ENCODE measurements at regions not wholly inside any gene's neighbourhood (a gene's known extent, or its start where the extent isn't known, plus 50 kb on each side); places are given as distances from the start of the nearest gene placed in this dataset.

DNA sequence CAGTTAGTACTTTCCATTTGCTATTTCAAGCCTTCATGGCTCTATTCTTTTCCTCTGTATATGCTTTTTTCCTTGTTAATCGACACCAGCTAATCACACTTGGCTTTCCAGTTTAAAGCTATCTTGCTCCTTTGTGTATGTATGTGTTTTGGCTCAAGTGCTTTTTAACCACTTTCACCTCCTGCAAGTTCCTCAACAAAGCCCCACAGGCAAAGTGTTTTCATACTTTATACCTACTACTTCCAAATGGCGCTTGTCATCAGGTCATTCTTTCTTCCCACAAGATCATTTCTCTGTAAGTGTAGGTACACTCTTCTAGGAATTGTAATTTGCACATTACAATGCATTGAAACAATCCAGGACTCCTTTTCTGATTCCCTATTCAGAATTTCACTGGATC, 64.0 kb upstream of the FIGN start:
- Histone ChIP-seq H3K9me3 (ENCODE audit: control insufficient read depth in 1 of 2, insufficient read depth in 1 of 2, low read length in 2 of 2) (peaks cover 0 to 4% of the 10 kb centered on the region in 2 experiments), H3K27me3 (ENCODE audit: control insufficient read depth in 1 of 2, insufficient read depth in 2 of 2, low read length in 2 of 2) (no peaks in the 10 kb centered on the region), H3K4me3 (ENCODE audit: low read length) (no peak overlapping the region), H3K27ac (ENCODE audit: low read depth in 1 of 2, low read length in 2 of 2) (no peak overlapping the region), H3K4me1 (ENCODE audit: insufficient read depth, low read length) (no peaks in the 10 kb centered on the region), H3K36me3 (ENCODE audit: insufficient read depth, low read length) (no peaks in the 10 kb centered on the region)
- Mint-ChIP-seq H3K27me3 (no peaks in the 10 kb centered on the region), H3K4me3 (no peak overlapping the region), H3K27ac (no peak overlapping the region), H3K4me1 (ENCODE audit: low read depth) (no peaks in the 10 kb centered on the region), H3K36me3 (ENCODE audit: low read depth) (no peaks in the 10 kb centered on the region), H3K9me3 (no peaks in the 10 kb centered on the region)
- POLR2A ChIA-PET: no interaction called here
- ATAC-seq (ENCODE audit: poor library complexity) (no peak), DNase-seq (no peak)
- intact Hi-C loops (cut with DNase I, micrococcal nuclease): no loop called here
- CTCF ChIA-PET: no interaction called here
- TF ChIP-seq, protein P1, sequence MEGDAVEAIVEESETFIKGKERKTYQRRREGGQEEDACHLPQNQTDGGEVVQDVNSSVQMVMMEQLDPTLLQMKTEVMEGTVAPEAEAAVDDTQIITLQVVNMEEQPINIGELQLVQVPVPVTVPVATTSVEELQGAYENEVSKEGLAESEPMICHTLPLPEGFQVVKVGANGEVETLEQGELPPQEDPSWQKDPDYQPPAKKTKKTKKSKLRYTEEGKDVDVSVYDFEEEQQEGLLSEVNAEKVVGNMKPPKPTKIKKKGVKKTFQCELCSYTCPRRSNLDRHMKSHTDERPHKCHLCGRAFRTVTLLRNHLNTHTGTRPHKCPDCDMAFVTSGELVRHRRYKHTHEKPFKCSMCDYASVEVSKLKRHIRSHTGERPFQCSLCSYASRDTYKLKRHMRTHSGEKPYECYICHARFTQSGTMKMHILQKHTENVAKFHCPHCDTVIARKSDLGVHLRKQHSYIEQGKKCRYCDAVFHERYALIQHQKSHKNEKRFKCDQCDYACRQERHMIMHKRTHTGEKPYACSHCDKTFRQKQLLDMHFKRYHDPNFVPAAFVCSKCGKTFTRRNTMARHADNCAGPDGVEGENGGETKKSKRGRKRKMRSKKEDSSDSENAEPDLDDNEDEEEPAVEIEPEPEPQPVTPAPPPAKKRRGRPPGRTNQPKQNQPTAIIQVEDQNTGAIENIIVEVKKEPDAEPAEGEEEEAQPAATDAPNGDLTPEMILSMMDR (IDR thresholded peaks at IDR 0.05): no peak

GRCh38 chr2:163794635-163795034, 58.8 kb upstream of the FIGN start:
- ATAC-seq (ENCODE audit: poor library complexity): no peak
- Mint-ChIP-seq H3K9me3 (peaks cover 10% of the 10 kb centered on the region), H3K4me3 (no peak overlapping the region), H3K36me3 (ENCODE audit: low read depth) (no peaks in the 10 kb centered on the region), H3K27ac (no peak overlapping the region), H3K27me3 (no peaks in the 10 kb centered on the region), H3K4me1 (ENCODE audit: low read depth) (no peaks in the 10 kb centered on the region)
- Histone ChIP-seq H3K27me3 (ENCODE audit: control insufficient read depth in 1 of 2, insufficient read depth in 2 of 2, low read length in 2 of 2) (no peaks in the 10 kb centered on the region), H3K36me3 (ENCODE audit: insufficient read depth, low read length) (no peaks in the 10 kb centered on the region), H3K4me3 (ENCODE audit: low read length) (no peak overlapping the region), H3K9me3 (ENCODE audit: control insufficient read depth in 1 of 2, insufficient read depth in 1 of 2, low read length in 2 of 2) (peaks cover 0 to 4% of the 10 kb centered on the region in 2 experiments), H3K27ac (ENCODE audit: low read depth in 1 of 2, low read length in 2 of 2) (no peak overlapping the region), H3K4me1 (ENCODE audit: insufficient read depth, low read length) (no peaks in the 10 kb centered on the region)
- ChIA-PET CTCF (no interaction called here), POLR2A (no interaction called here)
- intact Hi-C loops (cut with DNase I, micrococcal nuclease): no loop called here
- TF ChIP-seq, protein P1 (IDR thresholded peaks at IDR 0.05): no peak
- no peak for DNase-seq
